Keratinocyte (primary cell): ENCODE measurements at regions not wholly inside any gene's neighbourhood (a gene's known extent, or its start where the extent isn't known, plus 50 kb on each side); places are given as distances from the start of the nearest gene placed in this dataset.
A peak's percentile ranks its signal among the peaks of the same experiment; 100 is the strongest.
"Not testable (repeated sequence)": the region's sequence is repeated elsewhere in the genome, so short reads cannot be mapped to it uniquely, and the experiment has no call there.

Experiments
- DNase-seq: peaks from one replicate; pipeline ENCODE4 v3.0.0-alpha.2; 2011; ENCODE audit warnings: low read depth, missing footprints, low spot score
- FAIRE-seq: peaks from 2 replicates; lab custom pipeline; 2011; peaks lifted over from hg19 to GRCh38; lab: Jason Lieb, UNC
- H2AFZ ChIP-seq: 2 replicates; pipeline ENCODE4 v1.6.0; 2012; ENCODE audit warnings: low read length, control low read depth, inconsistent platforms; ENCODE audit not compliant: control insufficient read depth
- H3K27ac ChIP-seq: 2 replicates; pipeline ENCODE4 v1.5.1; 2011; ENCODE audit warnings: low read length; ENCODE audit not compliant: control insufficient read depth, insufficient read depth
- H3K27me3 ChIP-seq: 3 replicates; pipeline ENCODE4 v1.6.0; 2011; ENCODE audit warnings: low read length; ENCODE audit not compliant: control insufficient read depth, insufficient read depth; ENCODE audit errors: extremely low read depth
- H3K36me3 ChIP-seq, 2 experiments: 2 replicates in 1 of 2; 3 replicates in 1 of 2; pipeline ENCODE4 v1.5.1; 2011; ENCODE audit warnings: low read length in 2 of 2, mild to moderate bottlenecking in 1 of 2; ENCODE audit not compliant: control insufficient read depth in 2 of 2, insufficient read depth in 2 of 2; ENCODE audit errors: extremely low read depth in 1 of 2
- H3K4me1 ChIP-seq: 3 replicates; pipeline ENCODE4 v1.5.1; 2011; ENCODE audit warnings: low read length; ENCODE audit not compliant: control insufficient read depth, insufficient read depth; ENCODE audit errors: extremely low read depth
- H3K4me2 ChIP-seq: 3 replicates; pipeline ENCODE4 v1.6.0; 2011; ENCODE audit warnings: low read depth, low read length; ENCODE audit not compliant: control insufficient read depth, insufficient read depth; ENCODE audit errors: extremely low read depth
- H3K4me3 ChIP-seq, 3 experiments: fragments of 200-600 bp in 1 of 3; sonication (generic) in 1 of 3; 2 replicates in 2 of 3; 3 replicates in 1 of 3; pipeline ENCODE4 v1.5.1; 2011 to 2016; ENCODE audit warnings: low read length in 3 of 3, mild to moderate bottlenecking in 3 of 3, control low read depth in 2 of 3, inconsistent platforms in 1 of 3, low read depth in 1 of 3, mixed read lengths in 1 of 3, mixed run types in 1 of 3, moderate library complexity in 1 of 3; ENCODE audit not compliant: control insufficient read depth in 2 of 3, insufficient read depth in 2 of 3; ENCODE audit errors: extremely low read depth in 1 of 3
- H3K79me2 ChIP-seq: 2 replicates; pipeline ENCODE4 v1.6.0; 2012; ENCODE audit warnings: low read length; ENCODE audit not compliant: control insufficient read depth, insufficient read depth
- H3K9ac ChIP-seq: 3 replicates; pipeline ENCODE4 v1.6.0; 2011; ENCODE audit warnings: low read length; ENCODE audit not compliant: control insufficient read depth, insufficient read depth; ENCODE audit errors: extremely low read depth
- H3K9me1 ChIP-seq: 3 replicates; pipeline ENCODE4 v1.6.0; 2011; ENCODE audit warnings: low read length; ENCODE audit not compliant: control insufficient read depth, insufficient read depth; ENCODE audit errors: extremely low read depth
- H3K9me3 ChIP-seq: 2 replicates; pipeline ENCODE4 v1.5.1; 2012; ENCODE audit warnings: low read depth, low read length; ENCODE audit not compliant: control insufficient read depth
- H4K20me1 ChIP-seq: 3 replicates; pipeline ENCODE4 v1.6.0; 2011; ENCODE audit warnings: low read length; ENCODE audit not compliant: control insufficient read depth, insufficient read depth; ENCODE audit errors: extremely low read depth
- CTCF ChIP-seq, 3 experiments: IDR thresholded peaks in 1 of 3; conservative IDR thresholded peaks in 1 of 3; optimal IDR thresholded peaks in 1 of 3; 2 replicates in 2 of 3; 3 replicates in 1 of 3; pipeline versions ENCODE3 to v1.5.1; 2011; ENCODE audit warnings: low read length in 3 of 3, mild to moderate bottlenecking in 3 of 3, moderate library complexity in 2 of 3, control low read depth in 1 of 3, inconsistent platforms in 1 of 3; ENCODE audit not compliant: insufficient read depth in 2 of 3; ENCODE audit errors: extremely low read depth in 1 of 3
- EZH2 ChIP-seq: IDR thresholded peaks from one replicate; pipeline ENCODE4 v1.6.1; 2012; ENCODE audit warnings: inconsistent platforms, mild to moderate bottlenecking, low read length, moderate library complexity
- dilution Hi-C: fragments of 300-500 bp; cut with MboI; formaldehyde crosslinking; loops from one replicate; pipeline ENCODE4 v1.7.0; 2020; ENCODE audit warnings: low sequenced_read_pairs; ENCODE audit not compliant: extremely low pct_ligation_motif_present

DNA sequence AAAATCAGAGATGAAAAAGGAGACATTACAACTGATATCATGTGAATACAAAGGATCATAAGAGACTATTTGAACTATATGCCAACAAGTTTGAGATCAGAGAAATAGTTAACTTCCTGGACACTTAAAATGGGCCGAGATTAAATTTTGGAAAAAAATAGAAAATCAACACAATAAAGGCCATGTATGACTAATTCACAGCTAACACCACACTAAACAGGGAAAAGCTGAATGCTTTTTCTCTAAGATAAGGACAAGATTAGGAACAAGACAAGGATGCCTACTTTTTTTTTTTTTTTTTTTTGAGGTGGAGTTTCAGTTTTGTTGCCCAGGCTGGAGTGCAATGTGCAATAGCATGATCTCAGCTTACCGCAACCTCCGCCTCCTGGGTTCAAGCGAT lies 151.4 kb upstream of the MAGI2 start:
- Histone ChIP-seq H3K4me2 (no peak overlapping the region), H3K9me3 (no peaks in the 10 kb centered on the region), H3K36me3 (no peaks in the 10 kb centered on the region), H3K79me2 (no peaks in the 10 kb centered on the region), H3K4me3 (no peak overlapping the region), H3K4me1 (no peaks in the 10 kb centered on the region), H2AFZ (no peak overlapping the region), H3K27ac (no peak overlapping the region), H3K27me3 (no peaks in the 10 kb centered on the region), H4K20me1 (no peaks in the 10 kb centered on the region), H3K9me1 (no peaks in the 10 kb centered on the region), H3K9ac (no peak overlapping the region)
- FAIRE-seq = no peak
- dilution Hi-C loops = no loop called here
- TF ChIP-seq EZH2 (no peak), CTCF (optimal IDR thresholded peaks at IDR 0.05 in 1 of 3, IDR thresholded peaks at IDR 0.05 in 1 of 3, conservative IDR thresholded peaks at IDR 0.05 in 1 of 3; ENCODE audit: extremely low read depth in 1 of 3, insufficient read depth in 2 of 3, low read length in 3 of 3) (no peak)
- no peak for DNase-seq

- no peak for DNase-seq
- TF ChIP-seq EZH2 (no peak), CTCF (optimal IDR thresholded peaks at IDR 0.05 in 1 of 3, IDR thresholded peaks at IDR 0.05 in 1 of 3, conservative IDR thresholded peaks at IDR 0.05 in 1 of 3; ENCODE audit: extremely low read depth in 1 of 3, insufficient read depth in 2 of 3, low read length in 3 of 3) (no peak)
- no peaks in the 10 kb centered on the region for H3K79me2 ChIP-seq
- no peak overlapping the region for H2AFZ ChIP-seq
- no peaks in the 10 kb centered on the region for H3K9me1 ChIP-seq
- no peaks in the 10 kb centered on the region for H3K27me3 ChIP-seq
- no peaks in the 10 kb centered on the region for H4K20me1 ChIP-seq
- H3K9ac ChIP-seq = no peak overlapping the region
- no peak overlapping the region for H3K27ac ChIP-seq
- no peak overlapping the region for H3K4me3 ChIP-seq
- no peaks in the 10 kb centered on the region for H3K36me3 ChIP-seq
- FAIRE-seq = peak; percentile 17
- no peaks in the 10 kb centered on the region for H3K9me3 ChIP-seq
- H3K4me2 ChIP-seq = no peak overlapping the region
- H3K4me1 ChIP-seq = no peaks in the 10 kb centered on the region
- dilution Hi-C loops = no loop called here
Observed at GRCh38 chr7:79598351-79598750, 144.9 kb upstream of the MAGI2 start.

DNA sequence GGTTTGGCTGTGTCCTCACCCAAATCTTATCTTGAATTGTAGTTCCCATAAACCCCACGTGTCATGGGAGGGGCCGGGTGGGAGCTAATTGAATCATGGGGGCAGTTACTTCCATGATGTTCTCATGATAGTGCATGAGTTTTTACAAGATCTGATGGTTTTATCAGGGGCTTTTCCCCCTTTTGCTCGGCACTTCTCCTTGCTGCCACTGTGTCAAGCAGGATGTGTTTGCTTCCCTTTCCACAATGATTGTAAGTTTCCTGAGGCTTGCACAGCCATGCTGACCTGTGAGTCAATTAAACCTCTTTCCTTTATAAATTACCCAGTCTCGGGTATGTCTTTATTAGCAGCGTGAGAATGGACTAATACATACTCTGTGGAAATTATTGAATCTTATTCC lies 141.2 kb upstream of the MAGI2 start:
- FAIRE-seq, H3K9me1 ChIP-seq, dilution Hi-C loops, H4K20me1 ChIP-seq, H3K4me3 ChIP-seq, H3K27me3 ChIP-seq, H3K4me1 ChIP-seq, H3K79me2 ChIP-seq, H3K9me3 ChIP-seq, H2AFZ ChIP-seq, H3K36me3 ChIP-seq, H3K27ac ChIP-seq, H3K9ac ChIP-seq, DNase-seq, H3K4me2 ChIP-seq: not testable (repeated sequence)
